CD4-positive, alpha-beta T cell treated with Interleukin-4 for 1 hour (primary cell): ENCODE measurements at regions not wholly inside any gene's neighbourhood (a gene's known extent, or its start where the extent isn't known, plus 50 kb on each side); places are given as distances from the start of the nearest gene placed in this dataset.
"Not testable (repeated sequence)": the region's sequence is repeated elsewhere in the genome, so short reads cannot be mapped to it uniquely, and the experiment has no call there.

Experiments used
- DNase-seq, 2 donors: peaks; one replicate each; pipeline ENCODE4 v3.0.0-alpha.2; 2020 to 2022

DNA sequence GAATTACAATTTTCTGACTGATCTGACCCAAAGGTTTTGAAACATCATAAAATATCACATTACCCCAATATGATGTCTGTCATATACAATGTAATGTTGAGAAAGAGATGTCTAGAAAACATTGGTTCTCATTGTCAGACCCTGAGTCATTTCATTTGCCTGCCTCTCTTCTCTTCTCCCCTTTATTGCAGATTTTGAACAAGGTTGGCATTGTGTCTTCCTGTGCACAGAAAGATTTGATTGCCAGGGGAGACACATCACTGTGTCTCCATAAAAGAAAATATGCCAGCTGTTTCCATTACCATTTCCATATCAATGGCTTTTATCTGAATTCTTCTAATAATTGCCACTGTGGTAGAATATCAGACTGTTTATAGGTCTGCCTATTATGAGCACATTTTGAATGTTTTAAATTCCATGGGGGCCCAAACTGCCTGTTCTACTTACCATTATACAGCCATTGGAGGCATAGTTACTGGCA, 65.6 kb downstream of the IFI44 start:
- DNase-seq: no peak

DNA sequence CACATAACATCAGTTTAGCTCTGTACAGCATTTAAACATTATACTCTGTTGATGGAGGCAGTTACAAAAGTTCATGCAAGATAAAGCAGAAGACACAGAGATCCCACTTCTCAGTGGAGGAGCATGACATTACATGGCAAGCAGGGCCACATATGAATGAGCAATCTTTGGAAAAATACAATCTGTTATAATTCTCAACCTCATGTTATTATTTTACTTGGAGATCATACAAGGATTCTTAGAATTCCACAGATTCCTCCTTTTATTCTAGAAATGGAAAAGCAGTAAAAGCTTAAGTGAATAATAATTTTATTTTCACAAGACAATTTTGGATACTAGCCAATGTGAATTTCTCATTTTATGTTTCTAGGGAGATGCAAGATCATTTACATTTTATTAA, 66.6 kb downstream of the IFI44 start:
- DNase-seq: no peak

DNA sequence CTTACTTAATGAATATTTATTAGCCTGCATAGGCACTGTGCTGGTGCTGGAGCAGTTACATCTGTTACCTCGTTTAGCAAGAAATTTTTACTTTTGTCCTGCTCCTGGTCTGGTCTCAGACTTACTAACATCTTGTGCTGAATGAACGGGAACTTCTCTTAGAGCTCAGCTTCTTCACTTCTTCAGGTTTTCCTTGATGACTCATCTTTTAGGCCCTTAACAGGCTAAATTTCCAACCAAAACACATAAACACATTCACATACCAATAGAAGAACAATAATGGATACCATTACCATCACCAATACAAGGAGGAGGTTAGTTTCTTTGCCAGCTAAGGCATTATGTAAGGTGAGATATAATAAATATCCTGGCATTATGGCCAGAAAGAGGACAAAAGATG, 68.9 kb downstream of the IFI44 start:
- no peak for DNase-seq

DNA sequence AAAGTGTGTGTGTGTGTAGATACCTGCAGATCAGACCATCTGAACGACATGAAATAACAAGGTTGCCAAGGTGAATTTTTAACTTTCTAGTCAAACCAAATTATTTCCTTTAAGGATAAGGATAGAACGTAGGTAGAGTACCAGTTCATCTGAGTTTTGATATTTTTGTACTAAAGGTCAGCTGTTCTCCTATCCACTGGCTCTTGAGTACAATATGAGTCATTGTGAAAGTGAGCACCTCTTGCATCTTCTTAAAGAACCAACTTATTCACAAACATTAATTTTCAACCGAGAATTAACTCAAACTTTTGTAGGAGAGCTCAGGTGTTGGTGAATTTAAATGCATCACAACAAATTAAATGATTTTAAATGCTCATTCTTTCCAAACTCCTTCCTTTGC, 71.5 kb downstream of the IFI44 start:
- no peak for DNase-seq

DNA sequence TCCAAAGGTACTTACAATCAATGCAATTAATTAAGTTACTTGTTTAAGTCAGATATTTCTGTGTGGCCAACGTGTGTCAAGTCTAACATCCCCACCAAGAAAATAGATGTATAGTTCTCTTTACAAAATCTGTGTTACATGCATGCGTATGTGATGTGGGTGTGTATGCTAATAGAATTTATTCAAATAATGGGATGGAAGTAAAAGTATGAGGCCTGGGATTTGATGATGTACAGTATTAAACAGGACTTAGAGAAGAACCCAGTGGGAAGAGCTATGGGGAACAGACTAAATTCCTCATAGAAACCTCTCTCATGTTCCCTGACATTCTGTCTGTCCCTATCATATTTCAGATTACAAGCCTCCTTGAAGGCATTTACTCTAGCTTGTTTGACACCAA, 72.5 kb downstream of the IFI44 start:
- no peak for DNase-seq

DNA sequence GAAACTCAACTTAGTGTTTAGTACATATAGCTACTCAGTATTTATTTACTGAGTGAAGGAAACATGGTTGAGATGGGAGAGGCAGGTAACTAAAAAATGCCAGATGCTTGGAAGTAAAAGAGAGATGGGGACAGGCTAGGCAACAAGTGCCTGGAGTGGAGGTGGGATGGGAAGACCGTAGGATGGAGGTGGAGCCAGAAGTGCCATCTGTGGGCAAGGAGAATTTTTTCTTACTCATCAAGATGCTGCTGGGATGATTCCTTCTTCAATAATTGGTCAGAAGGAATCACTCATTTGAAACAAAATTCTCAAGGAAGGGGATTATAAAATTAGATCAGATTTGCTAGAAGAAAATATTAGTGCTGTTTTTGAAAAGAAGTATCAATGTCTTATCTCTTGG, 72.9 kb downstream of the IFI44 start:
- DNase-seq: no peak

DNA sequence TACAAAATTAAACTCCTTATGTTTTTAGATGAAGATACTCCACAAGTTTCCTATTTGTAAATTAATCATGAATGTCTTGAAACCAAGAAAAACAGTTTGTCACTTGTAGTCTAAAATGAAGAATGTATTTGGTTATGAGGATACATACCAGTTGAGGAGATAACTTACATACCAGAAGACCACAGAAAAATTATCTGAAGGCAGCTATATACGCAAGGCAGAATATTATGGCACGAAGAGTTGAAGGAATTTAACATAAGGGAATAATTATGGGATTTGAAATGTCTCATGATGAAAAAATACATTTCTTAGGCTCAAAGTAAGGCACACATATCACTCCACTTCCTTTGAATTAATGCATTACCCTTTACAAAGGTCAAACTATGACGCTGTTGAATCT, 73.3 kb downstream of the IFI44 start:
- no peak for DNase-seq

DNA sequence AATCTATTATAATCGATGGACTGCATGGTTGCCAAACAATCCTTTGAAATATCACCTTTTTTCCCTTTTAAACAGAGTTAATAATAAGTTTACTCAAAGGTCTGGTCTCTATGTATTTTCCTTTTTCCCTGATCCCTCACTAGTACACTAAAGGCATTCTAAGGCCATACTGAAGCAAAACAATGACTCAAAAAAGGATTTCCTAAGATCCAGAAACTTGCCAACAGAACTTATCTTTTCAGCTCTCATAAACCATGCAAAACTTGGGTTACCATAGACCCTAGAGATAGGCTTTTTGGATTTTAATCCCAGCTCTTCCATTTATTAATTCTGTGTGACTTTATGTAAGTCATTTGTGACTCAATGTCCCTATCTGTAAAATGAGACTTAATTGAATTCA, 77.1 kb downstream of the IFI44 start:
- DNase-seq: no peak

DNA sequence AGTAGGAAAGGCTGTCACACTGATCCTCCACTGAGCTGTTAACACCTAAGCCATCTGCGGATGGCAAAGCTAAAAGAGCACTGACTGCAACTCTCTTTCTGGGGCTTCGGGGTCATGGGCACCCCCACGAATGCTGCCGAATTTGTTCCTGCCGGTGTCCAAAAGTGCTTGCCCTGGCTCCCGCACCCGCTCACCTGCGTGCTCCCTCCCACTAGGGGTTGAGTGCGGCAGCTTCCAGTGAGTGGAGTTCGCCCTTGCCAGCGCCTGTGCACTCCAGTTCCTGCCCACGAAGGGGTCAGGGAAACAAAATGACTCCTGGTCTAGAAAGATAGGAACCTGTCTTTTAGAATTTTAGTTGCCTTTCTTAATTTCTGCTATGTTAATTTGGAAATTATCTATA, 78.7 kb downstream of the IFI44 start:
- no peak for DNase-seq

DNA sequence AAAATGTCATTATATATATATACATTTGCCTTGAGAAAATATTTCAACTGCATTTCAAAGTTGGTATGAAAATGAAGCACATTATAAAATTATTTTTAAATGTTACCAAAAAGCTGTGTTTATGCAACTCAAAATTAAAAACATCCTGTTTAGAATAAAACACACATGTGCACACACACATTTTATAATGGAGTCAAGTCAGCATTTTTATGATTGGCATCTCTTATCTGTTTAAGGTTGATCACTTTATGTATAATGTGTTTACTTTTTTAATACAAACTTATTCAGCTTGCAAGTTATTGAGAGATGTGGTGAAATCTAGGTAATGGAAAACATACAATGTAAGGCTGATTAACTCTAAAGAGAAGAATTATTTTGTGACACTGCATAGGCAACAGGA, 80.4 kb downstream of the IFI44 start:
- no peak for DNase-seq

DNA sequence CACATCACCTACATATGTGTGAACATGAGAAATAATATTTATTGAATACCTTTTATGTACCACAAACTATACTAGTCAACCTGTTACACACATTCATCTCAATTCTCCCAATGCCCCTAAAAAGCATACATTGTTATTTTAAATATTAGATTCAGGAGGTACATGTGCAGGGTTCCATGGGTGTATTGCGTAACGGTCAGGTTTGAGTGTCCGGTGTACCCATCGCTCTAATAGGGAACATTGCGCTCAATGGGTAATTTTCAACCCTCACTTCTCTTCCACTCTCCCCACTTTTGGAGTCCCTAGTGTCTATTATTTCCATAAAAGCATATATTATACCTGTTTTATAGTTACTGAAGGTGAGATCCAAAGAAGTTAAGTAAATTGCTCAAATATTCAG, 82.0 kb downstream of the IFI44 start:
- DNase-seq: no peak

DNA sequence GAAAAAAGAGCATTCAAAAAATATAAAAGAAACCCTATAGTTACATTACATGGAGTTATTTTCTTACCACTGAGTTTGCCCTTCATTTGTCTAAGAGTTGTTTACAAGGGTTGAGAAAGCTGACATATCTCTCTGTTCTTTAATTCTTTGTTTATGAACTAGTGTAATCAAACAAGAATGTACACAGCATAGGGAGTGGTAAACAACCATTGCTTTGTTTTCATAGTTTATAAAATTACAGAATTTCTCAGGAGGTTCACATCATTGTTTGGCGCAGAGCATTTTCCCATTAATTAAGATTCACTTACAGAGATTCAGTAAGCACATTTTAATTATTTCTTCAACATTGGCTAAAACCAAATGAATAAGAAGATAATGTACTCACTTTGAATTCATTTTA, 87.6 kb downstream of the IFI44 start:
- no peak for DNase-seq

DNA sequence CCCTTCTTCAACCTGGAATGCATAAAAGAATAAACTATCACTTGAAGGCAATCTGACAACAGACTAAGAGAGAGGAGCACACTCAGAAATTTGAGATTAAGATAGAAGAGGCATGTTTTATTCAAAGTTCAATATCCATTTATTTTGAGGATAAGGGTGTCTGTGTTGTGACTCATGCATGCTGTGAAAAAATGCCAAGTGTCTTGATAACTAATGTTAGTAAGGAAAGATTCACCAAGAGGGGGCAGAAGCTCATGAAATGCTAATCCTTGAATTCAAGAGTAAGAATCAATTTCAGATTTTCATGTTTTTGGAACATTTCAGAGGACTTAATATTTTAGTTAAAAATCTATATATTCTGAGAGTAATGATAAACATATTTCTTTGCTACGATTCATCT, 94.0 kb downstream of the IFI44 start:
- no peak for DNase-seq

DNA sequence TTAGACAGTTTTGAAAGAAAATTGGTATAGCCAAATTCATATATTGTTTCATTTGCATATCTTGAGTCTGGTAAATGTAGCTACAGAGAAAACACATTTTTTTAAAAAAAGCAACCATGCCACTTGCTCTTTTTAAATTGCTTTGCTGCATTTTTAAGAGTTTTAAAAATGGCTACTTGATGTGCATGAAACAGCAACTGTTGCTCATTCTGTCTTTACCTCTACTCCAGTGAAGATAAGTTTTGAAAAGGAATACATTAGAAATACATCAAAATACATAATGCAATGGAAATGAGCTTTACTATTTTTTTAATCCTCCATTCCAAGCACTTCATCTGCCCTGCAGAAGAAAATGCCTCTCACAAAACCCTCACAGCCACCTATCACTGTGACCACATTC, 95.5 kb downstream of the IFI44 start:
- no peak for DNase-seq

DNA sequence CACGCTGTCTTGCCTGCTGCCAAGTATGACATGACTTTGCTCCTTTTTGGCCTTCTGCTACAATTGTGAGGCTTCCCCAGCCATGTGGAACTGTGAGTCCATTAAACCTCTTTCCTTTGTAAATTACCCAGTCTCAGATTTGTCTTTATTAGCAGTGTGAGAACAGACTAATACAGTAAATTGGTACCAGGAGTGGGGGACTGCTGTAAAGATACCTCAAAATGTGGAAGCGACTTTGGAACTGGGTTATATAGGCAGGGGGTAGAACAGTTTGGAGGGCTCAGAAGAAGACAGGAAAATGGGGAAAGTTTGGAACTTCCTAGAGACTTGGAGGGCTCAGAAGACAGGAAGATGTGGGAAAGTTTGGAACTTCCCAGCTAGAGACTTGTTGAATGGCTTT, 104.0 kb downstream of the IFI44 start:
- DNase-seq: not testable (repeated sequence)

DNA sequence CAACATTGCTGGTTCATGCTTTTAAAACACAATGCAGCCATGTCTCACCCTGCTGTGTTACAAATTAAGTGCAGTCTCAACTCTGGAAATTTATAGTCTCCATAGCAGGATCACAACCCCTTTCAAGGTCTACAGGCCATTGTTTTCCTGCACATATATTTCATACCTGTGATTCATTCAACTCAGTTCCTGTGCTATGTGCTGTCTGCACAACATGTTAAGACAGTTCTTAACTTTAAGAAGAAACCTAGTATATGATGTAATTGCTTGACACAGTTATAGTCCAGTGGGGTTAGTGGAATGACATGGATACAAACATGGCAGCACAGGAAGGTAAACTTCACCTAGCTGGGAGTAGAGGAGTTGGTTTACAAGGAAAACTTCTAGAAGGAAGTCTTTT, 106.4 kb downstream of the IFI44 start:
- no peak for DNase-seq

DNA sequence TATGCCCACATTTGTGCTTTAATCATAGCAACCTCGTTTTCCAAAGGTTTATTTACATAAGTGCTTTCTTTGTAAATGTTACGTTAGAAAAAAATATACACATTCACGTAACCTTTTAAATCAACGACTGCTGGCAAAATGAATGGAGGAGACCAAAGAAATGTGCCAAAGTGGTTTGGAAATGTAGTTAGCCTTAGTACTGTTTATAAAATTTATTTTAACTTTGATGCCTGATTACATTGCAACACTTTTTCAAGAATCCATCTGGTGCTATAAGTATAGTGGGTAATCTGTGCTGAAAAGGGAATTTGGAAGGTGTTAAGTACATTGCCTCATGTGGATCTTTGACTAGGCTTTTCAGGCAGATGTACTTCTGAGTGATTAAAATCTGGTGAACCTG, 108.9 kb downstream of the IFI44 start:
- no peak for DNase-seq

DNA sequence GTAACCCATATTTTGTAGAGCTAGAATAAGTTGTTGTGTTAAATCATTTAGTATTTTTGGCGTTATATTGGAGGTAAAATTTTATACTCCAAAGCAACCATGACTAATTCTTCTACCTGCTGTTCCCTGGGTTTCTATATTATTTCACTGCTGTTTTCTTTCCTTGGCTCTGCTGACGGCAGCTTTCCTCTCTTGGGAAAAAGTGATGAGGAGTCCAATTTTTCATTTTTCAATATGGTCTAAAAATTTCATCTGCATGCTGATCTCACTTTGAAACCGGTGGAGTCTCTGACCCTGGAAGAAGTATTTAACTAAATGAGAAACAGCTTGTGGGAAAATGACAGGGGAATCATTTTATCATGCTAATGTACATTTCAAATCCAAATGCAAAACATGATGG, 110.2 kb downstream of the IFI44 start:
- no peak for DNase-seq

DNA sequence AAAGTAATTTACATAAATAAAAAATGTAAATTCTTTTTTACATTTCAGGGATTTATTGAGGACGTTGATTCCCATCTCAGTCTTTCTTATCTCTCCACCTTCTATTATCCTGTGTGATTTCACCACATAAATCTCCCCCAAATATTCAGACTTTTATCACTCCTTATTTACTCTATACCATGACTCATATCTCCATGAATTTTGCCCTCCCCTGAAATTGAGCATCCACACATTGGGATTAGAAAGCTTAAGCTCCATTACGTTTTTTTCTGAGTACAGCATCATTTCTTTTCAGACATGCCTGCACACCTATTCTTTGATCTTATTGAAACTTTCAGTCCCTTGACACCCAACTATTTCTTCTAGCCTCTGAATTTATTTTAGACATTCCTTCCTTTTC, 111.2 kb downstream of the IFI44 start:
- no peak for DNase-seq

DNA sequence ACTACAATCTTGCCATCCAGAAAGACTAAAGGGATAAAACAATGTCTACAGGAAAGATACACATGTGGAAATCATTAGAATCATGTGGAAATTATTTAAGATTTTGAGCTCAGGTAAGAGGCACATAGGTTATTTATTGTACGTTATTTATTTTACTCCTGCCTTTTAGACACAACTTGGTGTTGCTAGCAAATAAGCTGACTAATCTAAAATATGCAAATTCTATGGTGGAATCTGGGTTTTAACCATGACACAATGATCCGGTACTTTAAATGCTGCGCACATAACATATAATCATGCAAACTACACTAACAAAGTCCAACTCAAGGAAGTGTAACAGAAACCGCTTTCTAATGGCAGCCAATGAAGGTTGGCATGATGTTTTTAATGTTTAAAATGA, 112.5 kb downstream of the IFI44 start:
- no peak for DNase-seq

DNA sequence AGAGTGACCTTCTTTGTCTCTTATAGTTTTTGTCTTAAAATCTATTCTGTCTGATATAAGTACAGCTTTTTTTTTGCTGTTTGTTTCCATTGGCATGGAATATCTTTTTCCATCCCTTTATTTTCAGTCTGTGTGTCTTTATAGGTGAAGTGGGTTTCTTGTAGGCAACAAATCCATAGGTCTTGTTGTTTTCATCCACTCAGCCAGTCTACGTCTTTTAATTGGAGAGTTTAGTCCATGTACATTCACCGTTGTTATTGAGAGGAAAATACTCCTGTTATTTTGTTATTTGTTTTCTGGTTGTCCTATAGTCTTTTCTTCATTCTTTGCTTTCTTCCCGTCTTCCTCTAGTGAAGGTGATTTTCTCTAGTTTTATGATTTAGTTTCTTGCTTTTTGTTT, 115.9 kb downstream of the IFI44 start:
- DNase-seq: no peak

DNA sequence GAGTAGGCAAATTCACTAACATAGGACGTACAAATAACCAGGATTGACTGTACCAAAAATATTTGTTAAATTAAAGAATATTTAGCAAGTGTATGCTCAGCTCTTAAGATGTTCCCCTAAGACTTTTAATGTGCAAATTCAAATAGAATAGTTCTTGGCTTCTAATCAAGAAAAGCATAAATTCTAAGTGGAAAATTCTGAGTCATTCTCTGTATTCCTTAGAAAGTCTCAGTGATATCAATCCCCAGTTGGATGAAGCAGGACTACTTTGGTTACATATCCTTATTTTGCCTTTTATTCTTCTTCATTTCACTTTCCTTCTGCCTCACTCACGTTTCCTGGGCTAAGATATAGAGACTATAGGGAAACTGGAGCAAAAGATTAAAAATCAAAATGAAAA, 130.2 kb downstream of the IFI44 start:
- DNase-seq: no peak

DNA sequence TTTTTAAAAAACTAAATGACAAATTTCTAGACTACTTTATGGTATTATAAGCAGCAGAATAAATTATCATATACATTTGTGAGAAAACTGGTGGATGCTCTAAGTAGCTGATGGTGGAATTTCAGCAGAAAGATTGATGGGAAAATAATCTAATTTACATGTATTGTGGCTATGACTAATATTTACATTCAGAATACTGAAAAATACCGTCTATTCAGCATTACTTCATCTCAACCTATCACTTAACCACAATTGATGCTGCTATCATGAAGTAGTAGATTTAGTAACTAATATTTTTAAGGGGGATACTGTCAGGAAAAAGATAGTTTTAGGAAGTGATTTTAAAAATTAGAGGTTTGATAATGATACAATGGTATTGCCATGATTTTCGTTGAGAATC, 137.9 kb downstream of the IFI44 start:
- no peak for DNase-seq

DNA sequence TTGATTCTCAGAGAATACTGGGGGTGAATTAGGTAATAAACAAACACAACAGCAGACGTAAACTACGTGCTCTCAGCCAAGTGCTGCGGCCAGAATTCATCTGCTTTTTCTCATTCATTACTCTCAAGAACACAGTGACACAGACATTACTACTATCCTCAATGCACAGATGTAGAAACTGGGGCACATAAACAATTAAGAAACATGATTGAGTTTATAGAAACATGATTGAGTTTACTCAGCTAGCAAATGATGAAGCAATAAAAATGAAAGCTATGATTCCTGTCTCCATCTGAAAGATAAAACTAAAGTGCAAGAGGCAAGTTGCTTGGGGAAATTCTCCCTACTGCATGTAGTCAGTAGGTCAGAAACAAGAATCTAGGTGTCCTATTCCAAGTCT, 140.5 kb downstream of the IFI44 start:
- no peak for DNase-seq

DNA sequence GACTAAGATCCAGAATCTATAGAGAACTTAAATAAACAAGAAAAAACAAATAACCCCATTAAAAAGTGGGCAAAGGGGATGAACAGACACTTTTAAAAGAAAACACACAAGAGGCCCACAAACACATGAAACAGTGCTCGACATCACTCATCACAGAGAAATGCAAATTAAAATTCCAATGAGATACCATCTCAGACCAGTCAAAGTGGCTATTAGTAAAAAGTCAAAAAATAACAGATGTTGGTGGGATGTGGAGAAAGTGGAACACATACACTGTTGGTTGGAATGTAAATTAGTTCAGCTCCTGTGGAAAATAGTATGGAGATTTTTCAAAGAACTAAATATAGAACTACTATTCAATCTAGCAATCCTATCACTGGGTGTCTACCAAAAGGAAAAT, 143.1 kb downstream of the IFI44 start:
- DNase-seq: no peak

DNA sequence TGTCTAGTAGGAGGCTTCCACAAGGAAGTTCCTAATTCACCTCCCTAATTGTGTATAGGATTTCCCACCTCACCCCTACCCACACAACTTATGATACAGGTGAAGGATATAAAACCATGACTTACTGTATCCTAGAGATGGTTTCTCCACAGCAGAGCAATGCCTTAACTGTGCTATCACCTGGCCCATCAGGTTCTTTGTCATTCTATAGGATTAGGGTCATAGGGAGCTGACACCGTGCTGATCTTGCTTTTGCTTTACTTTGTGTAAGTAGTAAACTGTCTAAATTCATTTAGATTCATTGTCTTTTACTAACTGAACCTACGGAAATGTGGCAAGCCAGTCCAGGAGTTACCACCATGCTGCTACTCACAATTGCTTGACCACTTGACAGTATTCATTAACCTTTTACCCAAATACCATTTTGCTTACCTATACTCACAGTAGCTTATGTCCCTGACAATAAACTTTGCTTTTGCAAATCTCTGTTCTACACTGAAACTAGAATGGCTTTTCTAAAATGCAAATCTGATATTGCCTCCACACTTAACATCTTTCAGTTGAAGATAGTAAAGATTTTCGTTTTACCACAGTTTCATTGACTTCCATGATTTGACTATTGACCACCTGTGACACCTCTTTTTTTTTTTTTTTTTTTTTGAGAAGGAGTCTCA, 147.6 kb downstream of the IFI44 start:
- DNase-seq: no peak
